ENCODE measurements at regions not wholly inside any gene's neighbourhood (a gene's known extent, or its start where the extent isn't known, plus 50 kb on each side); places are given as distances from the start of the nearest gene placed in this dataset.

DNA sequence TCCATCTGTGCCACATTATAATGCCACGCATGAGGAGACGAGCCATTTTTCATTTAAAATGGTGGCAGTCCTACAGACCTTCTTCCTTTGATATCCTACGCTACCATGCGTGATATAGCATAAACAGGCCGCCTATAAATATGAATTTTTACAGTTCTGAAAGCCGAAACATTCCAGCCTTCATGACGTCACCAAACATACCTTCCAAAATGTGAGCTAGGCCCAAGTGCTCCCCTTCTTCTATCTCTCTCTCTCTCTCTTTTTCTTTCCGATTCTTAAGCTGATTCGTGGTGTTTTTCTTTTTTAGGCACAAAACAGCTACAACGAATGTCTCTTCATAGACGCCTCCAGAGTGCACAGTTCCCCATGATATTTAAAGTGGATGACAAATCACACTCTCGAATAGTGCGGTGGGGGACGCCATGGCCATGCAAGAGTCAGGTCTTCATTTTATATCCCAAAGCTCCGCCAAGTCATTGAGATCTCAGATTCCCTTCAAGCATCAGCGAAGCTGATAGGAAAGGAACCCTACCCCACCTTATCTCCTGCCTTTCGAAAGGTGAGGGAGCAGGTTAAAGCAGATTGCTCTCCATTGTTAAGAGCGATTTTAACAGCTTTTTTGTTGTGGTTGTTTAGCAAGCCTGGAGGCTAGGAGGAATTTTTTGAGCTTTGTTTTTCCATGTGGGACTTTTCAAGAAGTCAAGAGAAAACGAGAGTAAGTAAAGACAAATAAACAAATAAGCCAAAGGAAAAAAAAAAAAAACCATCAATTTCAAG lies 436.3 kb downstream of the CMPK2 start:
- no peaks in the 10 kb centered on the region for H3K27me3 ChIP-seq (ENCODE audit: insufficient read depth, low read length, poor library complexity)
- no peak overlapping the region for H4K8ac ChIP-seq (ENCODE audit: low read depth, low read length)
- H3K56ac ChIP-seq (ENCODE audit: low read length) = no peak overlapping the region
- H3K79me2 ChIP-seq (ENCODE audit: control insufficient read depth, insufficient read depth, low read length) = no peaks in the 10 kb centered on the region
- H3K18ac ChIP-seq (ENCODE audit: low read length) = no peak overlapping the region
- no peak overlapping the region for H2BK120ac ChIP-seq (ENCODE audit: low read depth, low read length)
- no peak overlapping the region for H2AK5ac ChIP-seq (ENCODE audit: low read length)
- H2BK5ac ChIP-seq (ENCODE audit: low read length) = no peak overlapping the region
- H4K5ac ChIP-seq (ENCODE audit: low read length) = no peak overlapping the region
- H3K27ac ChIP-seq (ENCODE audit: low read depth, low read length) = no peak overlapping the region
- H3K4me2 ChIP-seq (ENCODE audit: low read length) = no peak overlapping the region
- no peaks in the 10 kb centered on the region for H3K4me1 ChIP-seq (ENCODE audit: control insufficient read depth, low read depth, low read length)
- H3K23ac ChIP-seq (ENCODE audit: low read length) = no peak overlapping the region
- H3K36me3 ChIP-seq (ENCODE audit: control insufficient read depth, insufficient read depth, low read length) = no peaks in the 10 kb centered on the region
- no peaks in the 10 kb centered on the region for H3K79me1 ChIP-seq (ENCODE audit: low read length)
- no peak overlapping the region for H3K4me3 ChIP-seq (ENCODE audit: low read length)
- no peak overlapping the region for H3K4ac ChIP-seq (ENCODE audit: low read depth, low read length)
- no peak overlapping the region for H3K9ac ChIP-seq (ENCODE audit: low read length)
- DNase-seq = peak; percentile 76
- WGBS (ENCODE audit: extremely low coverage, insufficient coverage, low lambda C conversion rate) = no CpG with 5 or more reads among the region's 19 CpGs
- H2BK15ac ChIP-seq (replicated peaks; ENCODE audit: low read depth) = no peak overlapping the region

DNA sequence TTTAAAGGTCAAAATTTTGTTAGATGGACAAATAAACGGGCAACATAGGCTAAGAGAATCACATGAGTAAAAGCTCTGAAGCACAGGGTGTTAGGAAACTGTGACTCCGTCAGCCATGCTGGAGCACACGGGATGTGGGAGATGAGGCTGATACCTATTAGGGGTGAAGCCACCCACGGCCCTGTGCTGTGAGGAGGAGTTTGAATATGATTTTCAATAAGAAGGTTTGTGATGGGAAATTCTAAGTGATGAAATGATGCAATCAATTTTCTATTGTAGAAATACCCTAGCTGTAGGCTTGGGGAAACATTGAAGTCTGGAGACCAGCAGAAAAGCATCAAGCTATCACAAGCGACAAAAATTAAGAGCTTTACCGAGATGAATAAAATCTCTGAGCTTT lies 431.3 kb downstream of the CMPK2 start:
- Histone ChIP-seq H3K4me2 (ENCODE audit: low read length) (no peak overlapping the region), H3K18ac (ENCODE audit: low read length) (no peak overlapping the region), H4K8ac (ENCODE audit: low read depth, low read length) (no peak overlapping the region), H2BK120ac (ENCODE audit: low read depth, low read length) (no peak overlapping the region), H3K23ac (ENCODE audit: low read length) (no peak overlapping the region), H4K5ac (ENCODE audit: low read length) (no peak overlapping the region), H3K4me1 (ENCODE audit: control insufficient read depth, low read depth, low read length) (no peaks in the 10 kb centered on the region), H3K27ac (ENCODE audit: low read depth, low read length) (no peak overlapping the region), H3K9ac (ENCODE audit: low read length) (no peak overlapping the region), H3K4me3 (ENCODE audit: low read length) (no peak overlapping the region), H3K56ac (ENCODE audit: low read length) (no peak overlapping the region), H3K27me3 (ENCODE audit: insufficient read depth, low read length, poor library complexity) (no peaks in the 10 kb centered on the region), H2BK15ac (replicated peaks; ENCODE audit: low read depth) (no peak overlapping the region), H2AK5ac (ENCODE audit: low read length) (no peak overlapping the region), H3K36me3 (ENCODE audit: control insufficient read depth, insufficient read depth, low read length) (no peaks in the 10 kb centered on the region), H2BK5ac (ENCODE audit: low read length) (no peak overlapping the region), H3K79me2 (ENCODE audit: control insufficient read depth, insufficient read depth, low read length) (no peaks in the 10 kb centered on the region), H3K79me1 (ENCODE audit: low read length) (no peaks in the 10 kb centered on the region), H3K4ac (ENCODE audit: low read depth, low read length) (no peak overlapping the region)
- no CpG with 5 or more reads among the region's 6 CpGs for WGBS (ENCODE audit: extremely low coverage, insufficient coverage, low lambda C conversion rate)
- no peak for DNase-seq

DNA sequence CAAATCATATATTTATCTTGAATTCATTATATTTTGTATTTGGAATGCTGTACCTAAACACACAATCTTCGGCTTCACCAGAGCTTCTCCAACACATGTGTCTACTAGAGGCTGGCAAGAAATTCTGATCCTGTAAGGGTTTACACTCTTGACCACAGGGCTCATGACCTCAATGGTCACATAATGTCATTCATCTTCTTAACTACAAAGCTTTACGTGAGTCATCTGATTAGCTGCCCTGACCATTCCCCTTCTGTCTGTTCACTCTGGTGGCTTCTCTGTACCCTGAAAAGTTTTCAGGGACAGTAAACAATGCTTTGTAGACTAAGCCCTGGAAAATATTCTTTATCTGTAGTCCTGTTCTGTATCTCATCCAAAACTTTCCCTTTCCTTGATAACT lies 423.9 kb downstream of the CMPK2 start:
- Histone ChIP-seq H3K9ac (ENCODE audit: low read length) (no peak overlapping the region), H3K18ac (ENCODE audit: low read length) (no peak overlapping the region), H2BK120ac (ENCODE audit: low read depth, low read length) (no peak overlapping the region), H3K36me3 (ENCODE audit: control insufficient read depth, insufficient read depth, low read length) (no peaks in the 10 kb centered on the region), H2BK15ac (replicated peaks; ENCODE audit: low read depth) (no peak overlapping the region), H3K79me2 (ENCODE audit: control insufficient read depth, insufficient read depth, low read length) (no peaks in the 10 kb centered on the region), H3K27me3 (ENCODE audit: insufficient read depth, low read length, poor library complexity) (no peaks in the 10 kb centered on the region), H3K4me3 (ENCODE audit: low read length) (no peak overlapping the region), H3K4ac (ENCODE audit: low read depth, low read length) (no peak overlapping the region), H4K5ac (ENCODE audit: low read length) (no peak overlapping the region), H3K4me2 (ENCODE audit: low read length) (no peak overlapping the region), H4K8ac (ENCODE audit: low read depth, low read length) (no peak overlapping the region), H2AK5ac (ENCODE audit: low read length) (no peak overlapping the region), H3K23ac (ENCODE audit: low read length) (no peak overlapping the region), H3K4me1 (ENCODE audit: control insufficient read depth, low read depth, low read length) (no peaks in the 10 kb centered on the region), H3K56ac (ENCODE audit: low read length) (no peak overlapping the region), H3K27ac (ENCODE audit: low read depth, low read length) (no peak overlapping the region), H3K79me1 (ENCODE audit: low read length) (no peaks in the 10 kb centered on the region), H2BK5ac (ENCODE audit: low read length) (no peak overlapping the region)
- DNase-seq = no peak
- WGBS (ENCODE audit: extremely low coverage, insufficient coverage, low lambda C conversion rate) = no CpG with 5 or more reads among the region's 2 CpGs

DNA sequence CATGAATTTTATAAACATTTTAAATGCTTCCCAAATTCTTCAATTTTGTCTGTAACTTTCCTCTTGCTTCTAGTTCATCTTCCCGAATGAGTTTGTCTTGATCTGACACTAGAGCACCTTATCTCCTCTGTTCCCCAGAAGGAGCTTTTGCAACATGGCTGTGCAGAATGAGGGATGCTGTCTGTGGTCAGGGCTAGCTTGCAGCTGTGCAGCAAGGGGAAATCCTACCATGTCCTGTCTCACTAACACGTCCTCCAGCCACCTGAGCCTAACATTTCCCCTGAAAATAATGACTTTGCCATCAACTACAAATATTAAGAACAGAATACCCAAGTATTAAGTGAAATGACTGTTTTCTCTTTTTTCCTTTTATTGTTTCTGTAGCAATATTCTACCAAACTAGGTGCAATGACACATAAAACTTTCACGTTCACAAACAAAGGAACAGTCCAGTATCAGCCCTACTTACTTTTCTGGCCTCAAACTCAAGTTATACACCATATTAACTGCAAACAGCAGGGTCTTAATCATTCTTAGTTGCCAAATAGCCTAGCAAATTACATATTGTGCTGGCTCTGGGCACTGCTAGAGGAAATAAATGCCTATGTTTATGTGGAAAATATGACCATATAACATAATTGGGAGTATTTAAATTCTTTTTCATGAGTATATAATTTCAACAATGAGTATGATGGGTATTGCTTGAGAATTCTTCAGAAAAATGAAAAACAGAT lies 423.3 kb downstream of the CMPK2 start:
- no peaks in the 10 kb centered on the region for H3K4me1 ChIP-seq (ENCODE audit: control insufficient read depth, low read depth, low read length)
- no peak overlapping the region for H2AK5ac ChIP-seq (ENCODE audit: low read length)
- H3K18ac ChIP-seq (ENCODE audit: low read length) = no peak overlapping the region
- no peak overlapping the region for H3K27ac ChIP-seq (ENCODE audit: low read depth, low read length)
- no peak overlapping the region for H3K23ac ChIP-seq (ENCODE audit: low read length)
- H3K79me1 ChIP-seq (ENCODE audit: low read length) = no peaks in the 10 kb centered on the region
- DNase-seq = no peak
- H3K4me2 ChIP-seq (ENCODE audit: low read length) = no peak overlapping the region
- no peak overlapping the region for H3K56ac ChIP-seq (ENCODE audit: low read length)
- no peak overlapping the region for H3K9ac ChIP-seq (ENCODE audit: low read length)
- WGBS (ENCODE audit: extremely low coverage, insufficient coverage, low lambda C conversion rate) = no CpG with 5 or more reads among the region's 3 CpGs
- H2BK120ac ChIP-seq (ENCODE audit: low read depth, low read length) = no peak overlapping the region
- H4K5ac ChIP-seq (ENCODE audit: low read length) = no peak overlapping the region
- no peak overlapping the region for H4K8ac ChIP-seq (ENCODE audit: low read depth, low read length)
- no peak overlapping the region for H3K4ac ChIP-seq (ENCODE audit: low read depth, low read length)
- no peak overlapping the region for H2BK15ac ChIP-seq (replicated peaks; ENCODE audit: low read depth)
- H2BK5ac ChIP-seq (ENCODE audit: low read length) = no peak overlapping the region
- no peaks in the 10 kb centered on the region for H3K36me3 ChIP-seq (ENCODE audit: control insufficient read depth, insufficient read depth, low read length)
- H3K4me3 ChIP-seq (ENCODE audit: low read length) = no peak overlapping the region
- H3K79me2 ChIP-seq (ENCODE audit: control insufficient read depth, insufficient read depth, low read length) = no peaks in the 10 kb centered on the region
- H3K27me3 ChIP-seq (ENCODE audit: insufficient read depth, low read length, poor library complexity) = no peaks in the 10 kb centered on the region

- Histone ChIP-seq H3K27ac (ENCODE audit: low read depth, low read length) (no peak overlapping the region), H4K8ac (ENCODE audit: low read depth, low read length) (no peak overlapping the region), H3K79me1 (ENCODE audit: low read length) (no peaks in the 10 kb centered on the region), H3K36me3 (ENCODE audit: control insufficient read depth, insufficient read depth, low read length) (no peaks in the 10 kb centered on the region), H3K23ac (ENCODE audit: low read length) (no peak overlapping the region), H2BK120ac (ENCODE audit: low read depth, low read length) (no peak overlapping the region), H3K27me3 (ENCODE audit: insufficient read depth, low read length, poor library complexity) (no peaks in the 10 kb centered on the region), H3K4me1 (ENCODE audit: control insufficient read depth, low read depth, low read length) (no peaks in the 10 kb centered on the region), H2AK5ac (ENCODE audit: low read length) (no peak overlapping the region), H4K5ac (ENCODE audit: low read length) (no peak overlapping the region), H2BK15ac (replicated peaks; ENCODE audit: low read depth) (no peak overlapping the region), H3K9ac (ENCODE audit: low read length) (no peak overlapping the region), H3K4ac (ENCODE audit: low read depth, low read length) (no peak overlapping the region), H3K56ac (ENCODE audit: low read length) (no peak overlapping the region), H3K4me2 (ENCODE audit: low read length) (no peak overlapping the region), H3K79me2 (ENCODE audit: control insufficient read depth, insufficient read depth, low read length) (no peaks in the 10 kb centered on the region), H3K4me3 (ENCODE audit: low read length) (no peak overlapping the region), H2BK5ac (ENCODE audit: low read length) (no peak overlapping the region), H3K18ac (ENCODE audit: low read length) (no peak overlapping the region)
- DNase-seq = no peak
- no CpG with 5 or more reads among the region's 4 CpGs for WGBS (ENCODE audit: extremely low coverage, insufficient coverage, low lambda C conversion rate)
These were observed 422.5 kb downstream of the CMPK2 start for GRCh38 chr2:6443061-6443823.

All from mesendoderm (in vitro differentiated cells).